H9 (cell line): ENCODE measurements at regions not wholly inside any gene's neighbourhood (a gene's known extent, or its start where the extent isn't known, plus 50 kb on each side); places are given as distances from the start of the nearest gene placed in this dataset.

Source experiments
- DNase-seq: peaks from one replicate; pipeline ENCODE4 v3.0.0-alpha.2; 2017
- H2AFZ ChIP-seq: one replicate; pipeline ENCODE4 v1.6.1; 2013; ENCODE audit warnings: mild to moderate bottlenecking, low read length, control low read depth, moderate library complexity
- H2AK5ac ChIP-seq: 2 replicates; pipeline ENCODE4 v1.6.1; 2013; ENCODE audit warnings: low read length, control low read depth, mixed read lengths; ENCODE audit not compliant: insufficient read length
- H2BK120ac ChIP-seq: one replicate; pipeline ENCODE4 v1.6.1; 2013; ENCODE audit warnings: low read depth, mild to moderate bottlenecking, low read length, control low read depth, inconsistent platforms; ENCODE audit not compliant: poor library complexity, severe bottlenecking
- H2BK12ac ChIP-seq: 2 replicates; pipeline ENCODE4 v1.6.1; 2013; ENCODE audit warnings: low read length, control low read depth, mixed read lengths, low read depth; ENCODE audit not compliant: insufficient read length
- H2BK15ac ChIP-seq: 2 replicates; pipeline ENCODE4 v1.6.1; 2013; ENCODE audit warnings: low read depth, low read length, control low read depth
- H2BK20ac ChIP-seq: one replicate; pipeline ENCODE4 v1.6.1; 2013; ENCODE audit warnings: low read depth, mild to moderate bottlenecking, low read length, control low read depth, inconsistent platforms; ENCODE audit not compliant: poor library complexity, severe bottlenecking
- H2BK5ac ChIP-seq: 2 replicates; pipeline ENCODE4 v1.6.1; 2013; ENCODE audit warnings: low read length, control low read depth, mixed read lengths; ENCODE audit not compliant: insufficient read length
- H3K14ac ChIP-seq: 2 replicates; pipeline ENCODE4 v1.6.1; 2013; ENCODE audit warnings: low read length, control low read depth; ENCODE audit not compliant: insufficient read depth
- H3K18ac ChIP-seq: 2 replicates; pipeline ENCODE4 v1.6.1; 2013; ENCODE audit warnings: low read depth, mild to moderate bottlenecking, mixed read lengths, low read length, control low read depth; ENCODE audit not compliant: insufficient read length
- H3K23ac ChIP-seq: 2 replicates; pipeline ENCODE4 v1.6.1; 2013; ENCODE audit warnings: low read length, control low read depth, mixed read lengths, low read depth; ENCODE audit not compliant: insufficient read length
- H3K23me2 ChIP-seq: 2 replicates; pipeline ENCODE4 v1.6.1; 2013; ENCODE audit warnings: low read depth, mild to moderate bottlenecking, mixed read lengths, low read length, control low read depth; ENCODE audit not compliant: insufficient read length, poor library complexity, severe bottlenecking
- H3K27ac ChIP-seq: 2 replicates; pipeline ENCODE4 v1.5.1; 2013; ENCODE audit warnings: low read length, control low read depth, mixed read lengths, low read depth; ENCODE audit not compliant: insufficient read length
- H3K27me3 ChIP-seq: 2 replicates; pipeline ENCODE4 v1.6.1; 2013; ENCODE audit warnings: low read length, control low read depth, inconsistent platforms; ENCODE audit not compliant: insufficient read depth
- H3K4ac ChIP-seq: 2 replicates; pipeline ENCODE4 v1.6.1; 2013; ENCODE audit warnings: low read depth, mild to moderate bottlenecking, control low read depth, inconsistent platforms, low read length, moderate library complexity
- H3K4me1 ChIP-seq: 2 replicates; pipeline ENCODE4 v1.6.1; 2013; ENCODE audit warnings: low read length, control low read depth, inconsistent platforms; ENCODE audit not compliant: insufficient read depth
- H3K4me2 ChIP-seq: 2 replicates; pipeline ENCODE4 v1.6.1; 2013; ENCODE audit warnings: low read length, control low read depth, mixed read lengths; ENCODE audit not compliant: insufficient read length, insufficient read depth
- H3K56ac ChIP-seq: 2 replicates; pipeline ENCODE4 v1.6.1; 2013; ENCODE audit warnings: low read depth, mild to moderate bottlenecking, mixed read lengths, low read length, control low read depth; ENCODE audit not compliant: insufficient read length
- H3K79me1 ChIP-seq: 2 replicates; pipeline ENCODE4 v1.6.1; 2013; ENCODE audit warnings: low read depth, mild to moderate bottlenecking, moderate library complexity, low read length, control low read depth, inconsistent platforms; ENCODE audit not compliant: insufficient read depth, poor library complexity, severe bottlenecking
- H3K79me2 ChIP-seq: 2 replicates; pipeline ENCODE4 v1.6.1; 2013; ENCODE audit warnings: low read length, control low read depth, inconsistent platforms; ENCODE audit not compliant: insufficient read depth
- H3K9ac ChIP-seq: 2 replicates; pipeline ENCODE4 v1.6.1; 2013; ENCODE audit warnings: low read length, control low read depth, mixed read lengths; ENCODE audit not compliant: insufficient read length; ENCODE audit errors: extremely low read depth
- H3K9me3 ChIP-seq: one replicate; pipeline ENCODE4 v1.6.1; 2013; ENCODE audit warnings: low read depth, low read length, inconsistent platforms; ENCODE audit not compliant: control insufficient read depth
- H3T11ph ChIP-seq: one replicate; pipeline ENCODE4 v1.6.1; 2013; ENCODE audit warnings: mild to moderate bottlenecking, low read length, control low read depth, inconsistent platforms
- H4K20me1 ChIP-seq: one replicate; pipeline ENCODE4 v1.6.1; 2013; ENCODE audit not compliant: control insufficient read depth, insufficient read length, insufficient read depth
- H4K5ac ChIP-seq: 2 replicates; pipeline ENCODE4 v1.6.1; 2013; ENCODE audit warnings: low read depth, mild to moderate bottlenecking, mixed read lengths, low read length, control low read depth; ENCODE audit not compliant: insufficient read length
- H4K8ac ChIP-seq: replicated peaks from 2 replicates; pipeline ENCODE4 v1.6.1; 2013; ENCODE audit warnings: low read length, control low read depth, mixed read lengths, low read depth; ENCODE audit not compliant: insufficient read length
- H4K91ac ChIP-seq: 2 replicates; pipeline ENCODE4 v1.6.1; 2013; ENCODE audit warnings: low read depth, mild to moderate bottlenecking, moderate library complexity, mixed read lengths, low read length, control low read depth; ENCODE audit not compliant: insufficient read length
- H3K27ac Mint-ChIP-seq, 3 experiments: 2 replicates in 2 of 3; 3 replicates in 1 of 3; pipeline ENCODE4 v1.8.0; 2020 to 2021; ENCODE audit warnings: mixed read lengths in 3 of 3, mild to moderate bottlenecking in 1 of 3, moderate library complexity in 1 of 3
- H3K27me3 Mint-ChIP-seq: 2 replicates; pipeline ENCODE4 v1.8.0; 2021; ENCODE audit warnings: low read depth, mild to moderate bottlenecking, moderate library complexity, mixed read lengths
- H3K36me3 Mint-ChIP-seq, 3 experiments: 2 replicates in 2 of 3; 3 replicates in 1 of 3; pipeline ENCODE4 v1.8.0; 2020 to 2021; ENCODE audit warnings: low read depth in 3 of 3, mixed read lengths in 3 of 3; ENCODE audit not compliant: insufficient read depth in 1 of 3
- H3K4me1 Mint-ChIP-seq, 2 experiments: 2 replicates each; pipeline ENCODE4 v1.8.0; 2020; ENCODE audit warnings: mixed read lengths in 2 of 2
- H3K4me3 Mint-ChIP-seq, 2 experiments: 2 replicates in 1 of 2; 3 replicates in 1 of 2; pipeline ENCODE4 v1.8.0; 2020 to 2021; ENCODE audit warnings: mild to moderate bottlenecking in 2 of 2, mixed read lengths in 2 of 2, moderate library complexity in 1 of 2
- H3K9me3 Mint-ChIP-seq, 2 experiments: 2 replicates in 1 of 2; 3 replicates in 1 of 2; pipeline ENCODE4 v1.8.0; 2020; ENCODE audit warnings: mild to moderate bottlenecking in 2 of 2, mixed read lengths in 2 of 2, moderate library complexity in 1 of 2
- CTCF ChIP-seq: fragments of 200-600 bp; sonication (generic); conservative IDR thresholded peaks from 3 replicates; pipeline ENCODE4 v1.8.0; 2021; ENCODE audit warnings: antibody characterized with exemption, mild to moderate bottlenecking
- WGBS: extraction: QIAGEN DNeasy Blood & Tissue Kit; methylation state at CpG from one replicate; pipeline ENCODE4 v1.1.7; 2013; ENCODE audit warnings: missing lambda C conversion rate, low lambda C conversion rate, mixed read lengths; ENCODE audit not compliant: insufficient read length; ENCODE audit errors: extremely low coverage; 5-methylcytosine and 5-hydroxymethylcytosine counted together

GRCh38 chr2:60075048-60075447, 478.4 kb downstream of the BCL11A start:
- Histone ChIP-seq H3T11ph (no peak overlapping the region), H2AFZ (no peak overlapping the region), H2BK5ac (no peak overlapping the region), H2BK15ac (no peak overlapping the region), H4K8ac (no peak overlapping the region), H2AK5ac (no peak overlapping the region), H3K23ac (no peak overlapping the region), H3K14ac (no peak overlapping the region), H4K91ac (no peak overlapping the region), H3K56ac (no peak overlapping the region), H3K27ac (no peak overlapping the region), H3K4me1 (no peaks in the 10 kb centered on the region), H2BK120ac (no peak overlapping the region), H3K27me3 (no peaks in the 10 kb centered on the region), H3K9me3 (no peaks in the 10 kb centered on the region), H3K79me1 (no peaks in the 10 kb centered on the region), H3K4me2 (no peak overlapping the region), H3K18ac (no peak overlapping the region), H2BK12ac (no peak overlapping the region), H3K79me2 (no peaks in the 10 kb centered on the region), H4K5ac (no peak overlapping the region), H3K23me2 (no peaks in the 10 kb centered on the region), H3K9ac (no peak overlapping the region), H4K20me1 (no peaks in the 10 kb centered on the region), H3K4ac (no peak overlapping the region), H2BK20ac (no peak overlapping the region)
- TF ChIP-seq CTCF: no peak
- Mint-ChIP-seq H3K36me3 (no peaks in the 10 kb centered on the region), H3K4me1 (peaks cover 10 to 12% of the 10 kb centered on the region in 2 experiments), H3K27me3 (peaks cover 3% of the 10 kb centered on the region), H3K9me3 (no peaks in the 10 kb centered on the region), H3K27ac (no peak overlapping the region), H3K4me3 (no peak overlapping the region)
- DNase-seq: no peak
- WGBS: no CpG with 5 or more reads among the region's 6 CpGs
